ENCODE measurements at regions not wholly inside any gene's neighbourhood (a gene's known extent, or its start where the extent isn't known, plus 50 kb on each side); places are given as distances from the start of the nearest gene placed in this dataset.

GRCh38 chr6:49305010-49305409 is 158.0 kb downstream of the MMUT start:
- TF ChIP-seq CTCF (IDR thresholded peaks at IDR 0.05) = no peak
- no peak for TF ChIP-seq POLR2A (IDR thresholded peaks at IDR 0.05)
